ENCODE measurements at regions not wholly inside any gene's neighbourhood (a gene's known extent, or its start where the extent isn't known, plus 50 kb on each side); places are given as distances from the start of the nearest gene placed in this dataset.

- H3K9me3 ChIP-seq (replicated peaks in 1 of 2; ENCODE audit: control insufficient read depth in 1 of 2, insufficient read depth in 1 of 2, low read length in 2 of 2), result no peaks in the 10 kb centered on the region
- no peak for DNase-seq
- H3K27me3 Mint-ChIP-seq (ENCODE audit: low read depth in 3 of 3), result peaks cover 0 to 4% (median 3%) of the 10 kb centered on the region in 3 donors
- H3K4me2 ChIP-seq (replicated peaks; ENCODE audit: extremely low read depth, low read length, poor library complexity, severe bottlenecking), result no peak overlapping the region
- no peaks in the 10 kb centered on the region for H3K9me3 Mint-ChIP-seq
- H3K36me3 Mint-ChIP-seq, result no peaks in the 10 kb centered on the region
- H3K4me3 Mint-ChIP-seq, result no peak overlapping the region
- H3K4me3 ChIP-seq (replicated peaks in 1 of 3; ENCODE audit: low read depth in 2 of 3, low read length in 3 of 3), result no peak overlapping the region
- TF ChIP-seq CTCF (IDR thresholded peaks at IDR 0.05), result no peak
- H3K27ac Mint-ChIP-seq, result no peak overlapping the region
- no peaks in the 10 kb centered on the region for H3K36me3 ChIP-seq (replicated peaks in 1 of 2; ENCODE audit: control insufficient read depth in 1 of 2, insufficient read depth in 2 of 2, low read length in 2 of 2)
- H3K27me3 ChIP-seq (ENCODE audit: control insufficient read depth in 2 of 2, insufficient read depth in 2 of 2, low read length in 2 of 2), result no peaks in the 10 kb centered on the region
- no peak overlapping the region for H2AFZ ChIP-seq (ENCODE audit: insufficient read depth, low read depth, low read length, poor library complexity, severe bottlenecking)
- H3K27ac ChIP-seq (ENCODE audit: low read depth in 1 of 2, low read length in 2 of 2), result no peak overlapping the region
- no peaks in the 10 kb centered on the region for H3K4me1 Mint-ChIP-seq
- no peaks in the 10 kb centered on the region for H3K4me1 ChIP-seq (ENCODE audit: control insufficient read depth in 1 of 2, insufficient read depth in 2 of 2, low read length in 2 of 2)
- 100% methylated on average over 1 of the region's 3 CpGs for WGBS (ENCODE audit: insufficient coverage)
- H3K9ac ChIP-seq (ENCODE audit: insufficient read depth, low read length, poor library complexity, severe bottlenecking), result no peak overlapping the region
- H4K20me1 ChIP-seq (ENCODE audit: insufficient read depth, low read length), result no peaks in the 10 kb centered on the region
- H3K79me2 ChIP-seq (ENCODE audit: insufficient read depth, low read length), result no peaks in the 10 kb centered on the region
- intact Hi-C loops (cut with micrococcal nuclease), result loop anchor here in 1 of 2 donors (10.0 kb wide), 1 partner anchor 99 kb away; no protein-coding TSS in a partner anchor
These were observed 77.4 kb upstream of the WWC1 start for GRCh38 chr5:168214071-168214470.

GRCh38 chr5:168214886-168215285, 76.6 kb upstream of the WWC1 start:
- H4K20me1 ChIP-seq (ENCODE audit: insufficient read depth, low read length), result no peaks in the 10 kb centered on the region
- Mint-ChIP-seq H3K27ac (no peak overlapping the region), H3K36me3 (no peaks in the 10 kb centered on the region), H3K4me1 (peaks cover 3% of the 10 kb centered on the region), H3K27me3 (ENCODE audit: low read depth in 3 of 3) (peaks cover 0 to 4% (median 3%) of the 10 kb centered on the region in 3 donors), H3K9me3 (no peaks in the 10 kb centered on the region), H3K4me3 (no peak overlapping the region)
- H3K9ac ChIP-seq (ENCODE audit: insufficient read depth, low read length, poor library complexity, severe bottlenecking), result no peak overlapping the region
- H3K27me3 ChIP-seq (ENCODE audit: control insufficient read depth in 2 of 2, insufficient read depth in 2 of 2, low read length in 2 of 2), result no peaks in the 10 kb centered on the region
- H3K9me3 ChIP-seq (replicated peaks in 1 of 2; ENCODE audit: control insufficient read depth in 1 of 2, insufficient read depth in 1 of 2, low read length in 2 of 2), result no peaks in the 10 kb centered on the region
- WGBS (ENCODE audit: insufficient coverage), result 96% methylated on average over 9 of the region's 13 CpGs
- H3K36me3 ChIP-seq (replicated peaks in 1 of 2; ENCODE audit: control insufficient read depth in 1 of 2, insufficient read depth in 2 of 2, low read length in 2 of 2), result no peaks in the 10 kb centered on the region
- peaks cover 0 to 4% of the 10 kb centered on the region in 2 donors for H3K4me1 ChIP-seq (ENCODE audit: control insufficient read depth in 1 of 2, insufficient read depth in 2 of 2, low read length in 2 of 2)
- H3K27ac ChIP-seq (ENCODE audit: low read depth in 1 of 2, low read length in 2 of 2), result no peak overlapping the region
- no peak for DNase-seq
- H3K79me2 ChIP-seq (ENCODE audit: insufficient read depth, low read length), result no peaks in the 10 kb centered on the region
- H3K4me2 ChIP-seq (replicated peaks; ENCODE audit: extremely low read depth, low read length, poor library complexity, severe bottlenecking), result no peak overlapping the region
- no peak for TF ChIP-seq CTCF (IDR thresholded peaks at IDR 0.05)
- no peak overlapping the region for H3K4me3 ChIP-seq (replicated peaks in 1 of 3; ENCODE audit: low read depth in 2 of 3, low read length in 3 of 3)
- H2AFZ ChIP-seq (ENCODE audit: insufficient read depth, low read depth, low read length, poor library complexity, severe bottlenecking), result no peak overlapping the region
- intact Hi-C loops (cut with micrococcal nuclease), result loop anchor here in 1 of 2 donors (10.0 kb wide), 1 partner anchor 100 kb away; no protein-coding TSS in a partner anchor

Measured in CD14-positive monocyte (primary cell).